Lower leg skin (tissue), 3 donors: ENCODE measurements at regions not wholly inside any gene's neighbourhood (a gene's known extent, or its start where the extent isn't known, plus 50 kb on each side); places are given as distances from the start of the nearest gene placed in this dataset.

Experiments
- CTCF ChIP-seq, 3 donors: fragments of 450-650 bp; IDR thresholded peaks; one replicate each; pipeline ENCODE4 v1.5.1; 2016; ENCODE audit warnings: antibody characterized with exemption in 3 of 3, mild to moderate bottlenecking in 3 of 3, moderate library complexity in 2 of 3
- POLR2A ChIP-seq, 2 donors: fragments of 450-650 bp; IDR thresholded peaks; one replicate each; pipeline ENCODE4 v1.6.1; 2016 to 2017; ENCODE audit warnings: antibody characterized with exemption in 2 of 2, mild to moderate bottlenecking in 1 of 2, moderate library complexity in 1 of 2

DNA sequence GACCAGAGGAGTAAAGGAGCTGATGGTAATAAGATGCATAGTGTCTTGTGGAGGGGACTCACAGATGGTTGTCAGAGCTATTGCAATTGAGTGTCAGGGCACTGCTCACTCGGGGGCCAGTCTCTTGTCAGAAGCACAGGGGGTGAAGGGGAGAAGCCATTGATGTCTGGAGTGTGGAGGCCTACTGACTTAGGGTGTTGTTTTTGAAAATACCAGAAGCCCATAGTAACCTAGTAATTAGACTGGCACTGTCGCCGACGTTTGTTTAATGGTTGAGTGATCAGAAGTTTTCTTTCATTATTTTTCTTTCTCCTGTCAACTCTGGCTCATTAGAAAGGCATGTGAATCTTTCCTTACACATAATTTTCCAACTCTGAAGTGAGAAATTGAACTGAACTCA lies 151.6 kb upstream of the TENM4 start:
- TF ChIP-seq CTCF (IDR thresholded peaks at IDR 0.05) (no peak), POLR2A (IDR thresholded peaks at IDR 0.05) (no peak)
